ENCODE measurements at regions not wholly inside any gene's neighbourhood (a gene's known extent, or its start where the extent isn't known, plus 50 kb on each side); places are given as distances from the start of the nearest gene placed in this dataset.

DNA sequence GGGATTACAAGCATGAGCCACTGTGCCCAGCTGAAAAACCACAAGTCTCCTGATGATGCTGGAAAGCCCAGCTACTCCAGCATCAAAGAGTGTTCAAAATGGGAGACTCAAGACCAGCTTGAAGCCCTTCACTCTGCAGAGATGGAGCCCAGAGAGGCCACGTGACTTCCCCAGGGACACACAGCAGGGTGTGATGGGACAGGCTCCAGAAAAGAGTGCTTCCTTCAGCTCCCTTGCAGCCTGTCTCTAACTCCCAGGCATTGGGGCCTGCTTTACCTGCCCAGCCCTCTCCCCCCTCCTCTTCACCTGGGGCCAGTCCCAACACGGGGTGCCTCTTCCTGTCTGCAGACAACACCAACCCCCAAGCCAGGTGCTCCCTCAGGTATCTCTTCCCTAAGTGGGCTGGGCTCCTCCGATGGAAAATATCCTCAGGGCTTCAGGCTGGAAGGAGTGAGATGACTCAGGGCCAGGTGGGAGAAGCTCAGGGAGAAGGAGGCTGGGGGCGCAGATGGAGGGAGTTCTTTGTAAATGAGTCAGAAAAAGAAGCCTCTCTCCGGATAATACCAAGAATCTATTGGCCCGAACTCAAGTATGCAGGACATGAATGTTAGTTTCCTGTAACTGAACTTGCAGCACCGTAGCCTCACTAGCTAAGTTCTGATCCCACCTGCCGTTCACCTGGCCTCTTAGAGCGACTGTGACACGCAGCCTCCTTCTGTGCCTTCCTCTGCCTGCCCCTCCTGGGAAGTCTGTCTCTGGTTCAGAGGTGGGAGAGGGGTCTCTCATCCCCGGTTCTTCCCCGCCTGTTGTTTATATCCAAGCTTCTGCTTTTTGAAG lies 326.6 kb downstream of the MN1 start:
- Histone ChIP-seq H3K27ac (ENCODE audit: low read length) (no peak overlapping the region), H4K20me1 (ENCODE audit: insufficient read depth, low read length) (no peaks in the 10 kb centered on the region), H3K36me3 (replicated peaks; ENCODE audit: insufficient read depth, low read length) (no peaks in the 10 kb centered on the region), H3K4me2 (ENCODE audit: low read depth, low read length) (no peak overlapping the region), H3K79me2 (ENCODE audit: low read length) (no peaks in the 10 kb centered on the region), H3F3A (ENCODE audit: insufficient read depth, low read length) (no peaks in the 10 kb centered on the region), H2AFZ (ENCODE audit: low read length) (no peak overlapping the region), H3K9me2 (replicated peaks; ENCODE audit: insufficient read depth, low read length) (no peaks in the 10 kb centered on the region), H3K4me3 (ENCODE audit: low read length) (no peak overlapping the region), H3K27me3 (replicated peaks; ENCODE audit: insufficient read depth, low read length) (peaks cover 66% of the 10 kb centered on the region), H3K9ac (ENCODE audit: low read length) (no peak overlapping the region), H3K9me3 (replicated peaks; ENCODE audit: insufficient read depth, low read length) (no peaks in the 10 kb centered on the region), H3K4me1 (ENCODE audit: low read length) (no peaks in the 10 kb centered on the region)
- TF ChIP-seq CTCF (IDR thresholded peaks at IDR 0.05; ENCODE audit: low read length) (no peak), EZH2phosphoT487 (IDR thresholded peaks at IDR 0.05; ENCODE audit: low read length) (no peak), EZH2 (optimal IDR thresholded peaks at IDR 0.05; ENCODE audit: low read depth, low read length) (no peak)
- no peak for DNase-seq

- DNase-seq = no peak
These were observed 326.0 kb downstream of the MN1 start for GRCh38 chr22:27475548-27475897.

GRCh38 chr22:27476318-27476717 lies 325.2 kb downstream of the MN1 start:
- H2AFZ ChIP-seq (ENCODE audit: low read length) = no peak overlapping the region
- no peak overlapping the region for H3K27ac ChIP-seq (ENCODE audit: low read length)
- H3F3A ChIP-seq (ENCODE audit: insufficient read depth, low read length) = no peaks in the 10 kb centered on the region
- no peak for DNase-seq
- H3K9me2 ChIP-seq (replicated peaks; ENCODE audit: insufficient read depth, low read length) = no peaks in the 10 kb centered on the region
- H3K9me3 ChIP-seq (replicated peaks; ENCODE audit: insufficient read depth, low read length) = no peaks in the 10 kb centered on the region
- no peaks in the 10 kb centered on the region for H4K20me1 ChIP-seq (ENCODE audit: insufficient read depth, low read length)
- no peaks in the 10 kb centered on the region for H3K79me2 ChIP-seq (ENCODE audit: low read length)
- no peaks in the 10 kb centered on the region for H3K36me3 ChIP-seq (replicated peaks; ENCODE audit: insufficient read depth, low read length)
- no peak overlapping the region for H3K9ac ChIP-seq (ENCODE audit: low read length)
- no peak overlapping the region for H3K4me3 ChIP-seq (ENCODE audit: low read length)
- no peaks in the 10 kb centered on the region for H3K4me1 ChIP-seq (ENCODE audit: low read length)
- TF ChIP-seq EZH2phosphoT487 (IDR thresholded peaks at IDR 0.05; ENCODE audit: low read length) (no peak), EZH2 (optimal IDR thresholded peaks at IDR 0.05; ENCODE audit: low read depth, low read length) (no peak), CTCF (IDR thresholded peaks at IDR 0.05; ENCODE audit: low read length) (no peak)
- no peak overlapping the region for H3K4me2 ChIP-seq (ENCODE audit: low read depth, low read length)
- H3K27me3 ChIP-seq (replicated peaks; ENCODE audit: insufficient read depth, low read length) = peaks cover 76% of the 10 kb centered on the region

More at GRCh38 chr22:27475548-27475897, 326.0 kb downstream of the MN1 start:
- Histone ChIP-seq H3K27ac (ENCODE audit: low read length) (no peak overlapping the region), H3K27me3 (replicated peaks; ENCODE audit: insufficient read depth, low read length) (peaks cover 72% of the 10 kb centered on the region), H3K4me1 (ENCODE audit: low read length) (no peaks in the 10 kb centered on the region), H3K4me3 (ENCODE audit: low read length) (no peak overlapping the region), H3K79me2 (ENCODE audit: low read length) (no peaks in the 10 kb centered on the region), H3K9ac (ENCODE audit: low read length) (no peak overlapping the region), H3K4me2 (ENCODE audit: low read depth, low read length) (no peak overlapping the region), H3F3A (ENCODE audit: insufficient read depth, low read length) (no peaks in the 10 kb centered on the region), H3K36me3 (replicated peaks; ENCODE audit: insufficient read depth, low read length) (no peaks in the 10 kb centered on the region), H4K20me1 (ENCODE audit: insufficient read depth, low read length) (no peaks in the 10 kb centered on the region), H3K9me2 (replicated peaks; ENCODE audit: insufficient read depth, low read length) (no peaks in the 10 kb centered on the region), H2AFZ (ENCODE audit: low read length) (no peak overlapping the region), H3K9me3 (replicated peaks; ENCODE audit: insufficient read depth, low read length) (no peaks in the 10 kb centered on the region)
- TF ChIP-seq EZH2 (optimal IDR thresholded peaks at IDR 0.05; ENCODE audit: low read depth, low read length) (no peak), EZH2phosphoT487 (IDR thresholded peaks at IDR 0.05; ENCODE audit: low read length) (no peak), CTCF (IDR thresholded peaks at IDR 0.05; ENCODE audit: low read length) (no peak)

All from MM.1S (cell line).